ENCODE measurements at regions not wholly inside any gene's neighbourhood (a gene's known extent, or its start where the extent isn't known, plus 50 kb on each side); places are given as distances from the start of the nearest gene placed in this dataset.

GRCh38 chr12:107311682-107312081 is 218.3 kb upstream of the CRY1 start:
- Histone ChIP-seq H3K9me2 (ENCODE audit: low read depth, low read length) (no peaks in the 10 kb centered on the region), H3K4me2 (ENCODE audit: low read length) (no peak overlapping the region), H3K27ac (ENCODE audit: low read depth, low read length, poor library complexity, severe bottlenecking) (no peak overlapping the region), H3K4me1 (ENCODE audit: insufficient read depth, low read length, severe bottlenecking) (no peaks in the 10 kb centered on the region), H3K4me3 (ENCODE audit: low read depth, low read length, poor library complexity, severe bottlenecking) (no peak overlapping the region), H3K9ac (ENCODE audit: low read length) (no peak overlapping the region), H3K36me3 (ENCODE audit: insufficient read depth, low read length) (no peaks in the 10 kb centered on the region), H3K79me2 (ENCODE audit: insufficient read depth, low read length) (no peaks in the 10 kb centered on the region), H3K27me3 (ENCODE audit: insufficient read depth, low read length) (no peaks in the 10 kb centered on the region), H4K20me1 (ENCODE audit: insufficient read depth, low read length) (no peaks in the 10 kb centered on the region), H3K9me3 (ENCODE audit: low read length) (no peaks in the 10 kb centered on the region), H2AFZ (ENCODE audit: low read length) (no peak overlapping the region), H3F3A (ENCODE audit: insufficient read depth, low read length) (no peaks in the 10 kb centered on the region)
- TF ChIP-seq CTCF (IDR thresholded peaks at IDR 0.05; ENCODE audit: low read length) (no peak), EZH2 (IDR thresholded peaks at IDR 0.05; ENCODE audit: borderline replicate concordance, low read length) (no peak)

- Histone ChIP-seq H3K27ac (ENCODE audit: low read depth, low read length, poor library complexity, severe bottlenecking) (no peak overlapping the region), H4K20me1 (ENCODE audit: insufficient read depth, low read length) (no peaks in the 10 kb centered on the region), H3K4me3 (ENCODE audit: low read depth, low read length, poor library complexity, severe bottlenecking) (no peak overlapping the region), H3K9me2 (ENCODE audit: low read depth, low read length) (no peaks in the 10 kb centered on the region), H3K79me2 (ENCODE audit: insufficient read depth, low read length) (no peaks in the 10 kb centered on the region), H3K4me1 (ENCODE audit: insufficient read depth, low read length, severe bottlenecking) (no peaks in the 10 kb centered on the region), H3K4me2 (ENCODE audit: low read length) (no peak overlapping the region), H3K27me3 (ENCODE audit: insufficient read depth, low read length) (no peaks in the 10 kb centered on the region), H3F3A (ENCODE audit: insufficient read depth, low read length) (no peaks in the 10 kb centered on the region), H3K9ac (ENCODE audit: low read length) (no peak overlapping the region), H2AFZ (ENCODE audit: low read length) (no peak overlapping the region), H3K36me3 (ENCODE audit: insufficient read depth, low read length) (no peaks in the 10 kb centered on the region), H3K9me3 (ENCODE audit: low read length) (no peaks in the 10 kb centered on the region)
- no peak for TF ChIP-seq CTCF (IDR thresholded peaks at IDR 0.05; ENCODE audit: low read length)
- TF ChIP-seq EZH2 (IDR thresholded peaks at IDR 0.05; ENCODE audit: borderline replicate concordance, low read length): no peak
These were observed 224.6 kb upstream of the CRY1 start for GRCh38 chr12:107317751-107318555.

GRCh38 chr12:107318556-107318805 is 225.1 kb upstream of the CRY1 start:
- Histone ChIP-seq H4K20me1 (ENCODE audit: insufficient read depth, low read length) (no peaks in the 10 kb centered on the region), H3K4me1 (ENCODE audit: insufficient read depth, low read length, severe bottlenecking) (no peaks in the 10 kb centered on the region), H3K4me3 (ENCODE audit: low read depth, low read length, poor library complexity, severe bottlenecking) (no peak overlapping the region), H3K36me3 (ENCODE audit: insufficient read depth, low read length) (no peaks in the 10 kb centered on the region), H3K27ac (ENCODE audit: low read depth, low read length, poor library complexity, severe bottlenecking) (no peak overlapping the region), H3K9ac (ENCODE audit: low read length) (no peak overlapping the region), H3K79me2 (ENCODE audit: insufficient read depth, low read length) (no peaks in the 10 kb centered on the region), H3K9me2 (ENCODE audit: low read depth, low read length) (no peaks in the 10 kb centered on the region), H3K4me2 (ENCODE audit: low read length) (no peak overlapping the region), H3K9me3 (ENCODE audit: low read length) (no peaks in the 10 kb centered on the region), H2AFZ (ENCODE audit: low read length) (no peak overlapping the region), H3K27me3 (ENCODE audit: insufficient read depth, low read length) (no peaks in the 10 kb centered on the region), H3F3A (ENCODE audit: insufficient read depth, low read length) (no peaks in the 10 kb centered on the region)
- no peak for TF ChIP-seq EZH2 (IDR thresholded peaks at IDR 0.05; ENCODE audit: borderline replicate concordance, low read length)
- TF ChIP-seq CTCF (IDR thresholded peaks at IDR 0.05; ENCODE audit: low read length): no peak

All from OCI-LY1 (cell line).